ENCODE measurements at regions not wholly inside any gene's neighbourhood (a gene's known extent, or its start where the extent isn't known, plus 50 kb on each side); places are given as distances from the start of the nearest gene placed in this dataset.
A peak's percentile ranks its signal among the peaks of the same experiment; 100 is the strongest.

GRCh38 chr2:175620106-175620505 is 382.0 kb downstream of the LNPK start:
- ChIA-PET POLR2A (interaction anchor here (1.4 kb wide), 1 partner anchor 26 kb away, joined by 3 read pairs; no protein-coding TSS in a partner anchor), CTCF (interaction anchor here (0.6 kb wide), 1 partner anchor 367 kb away, joined by 3 read pairs; no protein-coding TSS in a partner anchor)
- DNase-seq (ENCODE audit: extremely low spot score), result no peak
- TF ChIP-seq CTBP1 (IDR thresholded peaks at IDR 0.05; ENCODE audit: borderline replicate concordance) (no peak), FOXM1 (IDR thresholded peaks at IDR 0.05; ENCODE audit: borderline replicate concordance) (no peak)

GRCh38 chr2:175619179-175620045 is 382.7 kb downstream of the LNPK start:
- ChIA-PET POLR2A (interaction anchor here (1.4 kb wide), 1 partner anchor 25 kb away, joined by 3 read pairs; no protein-coding TSS in a partner anchor), CTCF (interaction anchor here (0.6 kb wide), 2 partner anchors 367 to 480 kb away, joined by 3 to 5 read pairs; partner anchors contain the start of gene HOXD12)
- no peak for TF ChIP-seq HDGF (IDR thresholded peaks at IDR 0.05; ENCODE audit: borderline replicate concordance)
- TF ChIP-seq PKNOX1 (IDR thresholded peaks at IDR 0.05), result peak; percentile 10; the same call in 1 of the 2 replicates
- no peak for DNase-seq (ENCODE audit: extremely low spot score)

GRCh38 chr2:175612280-175612679 is 389.8 kb downstream of the LNPK start:
- TF ChIP-seq TARDBP (IDR thresholded peaks at IDR 0.05), result no peak
- TF ChIP-seq FOXA1 (IDR thresholded peaks at IDR 0.05), result no peak
- TF ChIP-seq ZNF384 (IDR thresholded peaks at IDR 0.05), result no peak
- no peak for TF ChIP-seq BHLHE40 (IDR thresholded peaks at IDR 0.05; ENCODE audit: borderline replicate concordance)
- no peak for TF ChIP-seq L3MBTL2 (conservative IDR thresholded peaks at IDR 0.05)
- no peak for TF ChIP-seq PKNOX1 (IDR thresholded peaks at IDR 0.05)
- TF ChIP-seq FOXM1 (IDR thresholded peaks at IDR 0.05; ENCODE audit: borderline replicate concordance), result no peak
- TF ChIP-seq HDGF (IDR thresholded peaks at IDR 0.05; ENCODE audit: borderline replicate concordance), result no peak
- no peak for TF ChIP-seq ELF4 (IDR thresholded peaks at IDR 0.05)
- no peak for TF ChIP-seq CTBP1 (IDR thresholded peaks at IDR 0.05; ENCODE audit: borderline replicate concordance)
- no peak for TF ChIP-seq ARNT (IDR thresholded peaks at IDR 0.05)
- TF ChIP-seq LEF1 (IDR thresholded peaks at IDR 0.05; ENCODE audit: borderline replicate concordance), result no peak
- no peak for TF ChIP-seq SP1 (IDR thresholded peaks at IDR 0.05)
- POLR2A ChIA-PET, result no interaction called here
- CTCF ChIA-PET, result no interaction called here

GRCh38 chr2:175606010-175606841 is 395.8 kb downstream of the LNPK start:
- POLR2A ChIA-PET, result no interaction called here
- TF ChIP-seq TARDBP (IDR thresholded peaks at IDR 0.05) (no peak), L3MBTL2 (conservative IDR thresholded peaks at IDR 0.05) (no peak), ARNT (IDR thresholded peaks at IDR 0.05) (no peak), NFRKB (IDR thresholded peaks at IDR 0.05) (no peak), FOXA1 (IDR thresholded peaks at IDR 0.05) (no peak), HDGF (IDR thresholded peaks at IDR 0.05; ENCODE audit: borderline replicate concordance) (no peak), LEF1 (IDR thresholded peaks at IDR 0.05; ENCODE audit: borderline replicate concordance) (no peak), SP1 (IDR thresholded peaks at IDR 0.05) (no peak), ZNF384 (IDR thresholded peaks at IDR 0.05) (no peak), ELF4 (IDR thresholded peaks at IDR 0.05) (no peak), FOXM1 (IDR thresholded peaks at IDR 0.05; ENCODE audit: borderline replicate concordance) (no peak), BHLHE40 (IDR thresholded peaks at IDR 0.05; ENCODE audit: borderline replicate concordance) (no peak), SUZ12 (IDR thresholded peaks at IDR 0.05) (no peak)

More at GRCh38 chr2:175612280-175612679, 389.8 kb downstream of the LNPK start:
- DNase-seq (ENCODE audit: extremely low spot score), result no peak

GRCh38 chr2:175605640-175606009 is 396.4 kb downstream of the LNPK start:
- POLR2A ChIA-PET, result no interaction called here
- DNase-seq (ENCODE audit: extremely low spot score), result no peak
- TF ChIP-seq ELF4 (IDR thresholded peaks at IDR 0.05), result no peak
- TF ChIP-seq SUZ12 (IDR thresholded peaks at IDR 0.05), result no peak
- CTCF ChIA-PET, result no interaction called here

More at GRCh38 chr2:175606010-175606841, 395.8 kb downstream of the LNPK start:
- CTCF ChIA-PET, result interaction anchor here (0.6 kb wide), 1 partner anchor 1144 kb away, joined by 3 read pairs; no protein-coding TSS in a partner anchor
- no peak for DNase-seq (ENCODE audit: extremely low spot score)

GRCh38 chr2:175601969-175602368 is 400.1 kb downstream of the LNPK start:
- no peak for DNase-seq (ENCODE audit: extremely low spot score)
- ChIA-PET CTCF (no interaction called here), POLR2A (no interaction called here)
- TF ChIP-seq FOXM1 (IDR thresholded peaks at IDR 0.05; ENCODE audit: borderline replicate concordance) (no peak), TARDBP (IDR thresholded peaks at IDR 0.05) (no peak), ARNT (IDR thresholded peaks at IDR 0.05) (no peak), ZNF384 (IDR thresholded peaks at IDR 0.05) (no peak), SUZ12 (IDR thresholded peaks at IDR 0.05) (no peak), BHLHE40 (IDR thresholded peaks at IDR 0.05; ENCODE audit: borderline replicate concordance) (no peak), PKNOX1 (IDR thresholded peaks at IDR 0.05) (no peak), CTBP1 (IDR thresholded peaks at IDR 0.05; ENCODE audit: borderline replicate concordance) (no peak), LEF1 (IDR thresholded peaks at IDR 0.05; ENCODE audit: borderline replicate concordance) (no peak), ELF4 (IDR thresholded peaks at IDR 0.05) (no peak)
